Tibial nerve (tissue), 4 donors: ENCODE measurements at regions not wholly inside any gene's neighbourhood (a gene's known extent, or its start where the extent isn't known, plus 50 kb on each side); places are given as distances from the start of the nearest gene placed in this dataset.

Experiments used
- EP300 ChIP-seq, 2 donors: sonication (generic); formaldehyde crosslinking; IDR thresholded peaks; one replicate each; pipeline ENCODE4 v1.6.1; 2017; ENCODE audit warnings: antibody characterized with exemption in 2 of 2, mild to moderate bottlenecking in 1 of 2
- POLR2A ChIP-seq, 2 donors: fragments of 450-650 bp; IDR thresholded peaks; one replicate each; pipeline ENCODE4 v1.6.1; 2017; ENCODE audit warnings: antibody characterized with exemption in 2 of 2, mild to moderate bottlenecking in 2 of 2, moderate library complexity in 2 of 2
- TF ChIP-seq, protein P1 (sequence below), 5 experiments: fragments of 200-600 bp in 3 of 5; fragments of 450-650 bp in 2 of 5; sonication (generic) in 3 of 5; IDR thresholded peaks; one replicate each; pipeline ENCODE4 v1.5.1; 2016 to 2019; ENCODE audit warnings: antibody characterized with exemption in 5 of 5, mild to moderate bottlenecking in 3 of 5, moderate library complexity in 2 of 5

DNA sequence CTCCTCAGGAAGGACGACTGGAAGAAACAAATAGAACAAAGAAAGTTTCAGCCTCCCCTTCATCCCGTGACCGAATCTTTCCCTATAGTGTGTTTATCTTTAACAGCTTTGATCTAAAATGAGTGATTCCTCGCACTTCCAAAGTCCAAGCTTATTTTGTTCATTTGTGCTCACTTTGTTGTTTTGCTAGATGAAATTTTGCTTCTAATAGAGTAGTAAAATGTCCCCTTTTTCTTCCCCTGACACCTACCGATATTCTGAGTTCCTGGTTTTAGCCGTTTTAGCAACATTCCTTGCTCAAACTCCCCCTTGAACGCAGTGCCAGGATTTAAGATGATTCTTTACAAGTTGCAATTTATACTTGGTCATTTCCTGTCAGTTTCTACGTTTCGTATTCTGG lies 204.2 kb downstream of the FGF9 start:
- TF ChIP-seq, protein P1, sequence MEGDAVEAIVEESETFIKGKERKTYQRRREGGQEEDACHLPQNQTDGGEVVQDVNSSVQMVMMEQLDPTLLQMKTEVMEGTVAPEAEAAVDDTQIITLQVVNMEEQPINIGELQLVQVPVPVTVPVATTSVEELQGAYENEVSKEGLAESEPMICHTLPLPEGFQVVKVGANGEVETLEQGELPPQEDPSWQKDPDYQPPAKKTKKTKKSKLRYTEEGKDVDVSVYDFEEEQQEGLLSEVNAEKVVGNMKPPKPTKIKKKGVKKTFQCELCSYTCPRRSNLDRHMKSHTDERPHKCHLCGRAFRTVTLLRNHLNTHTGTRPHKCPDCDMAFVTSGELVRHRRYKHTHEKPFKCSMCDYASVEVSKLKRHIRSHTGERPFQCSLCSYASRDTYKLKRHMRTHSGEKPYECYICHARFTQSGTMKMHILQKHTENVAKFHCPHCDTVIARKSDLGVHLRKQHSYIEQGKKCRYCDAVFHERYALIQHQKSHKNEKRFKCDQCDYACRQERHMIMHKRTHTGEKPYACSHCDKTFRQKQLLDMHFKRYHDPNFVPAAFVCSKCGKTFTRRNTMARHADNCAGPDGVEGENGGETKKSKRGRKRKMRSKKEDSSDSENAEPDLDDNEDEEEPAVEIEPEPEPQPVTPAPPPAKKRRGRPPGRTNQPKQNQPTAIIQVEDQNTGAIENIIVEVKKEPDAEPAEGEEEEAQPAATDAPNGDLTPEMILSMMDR (IDR thresholded peaks at IDR 0.05) = no peak
- no peak for TF ChIP-seq POLR2A (IDR thresholded peaks at IDR 0.05)
- TF ChIP-seq EP300 (IDR thresholded peaks at IDR 0.05) = no peak
